ENCODE measurements at regions not wholly inside any gene's neighbourhood (a gene's known extent, or its start where the extent isn't known, plus 50 kb on each side); places are given as distances from the start of the nearest gene placed in this dataset.

DNA sequence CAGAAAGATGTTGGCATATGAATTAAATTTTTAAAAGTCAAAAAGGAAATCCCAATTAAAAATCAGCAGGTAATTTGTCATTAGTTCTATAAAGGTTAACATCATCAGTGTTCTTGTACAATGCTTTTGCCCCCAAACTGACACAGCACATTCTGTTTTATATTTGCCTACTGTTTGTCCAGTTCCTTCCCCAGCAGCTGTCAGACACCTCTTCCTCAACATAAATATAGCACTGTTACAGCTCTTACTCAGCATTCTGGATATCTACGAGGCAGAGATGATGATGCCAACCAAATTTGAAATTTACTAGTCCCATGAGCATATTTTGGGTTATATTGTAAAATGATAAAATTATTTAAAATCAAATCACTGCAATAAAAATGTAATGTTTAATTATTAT lies 124.6 kb downstream of the SINHCAF start:
- Histone ChIP-seq H3K4me3 (no peak overlapping the region), H3K4me1 (no peaks in the 10 kb centered on the region), H3K27me3 (no peaks in the 10 kb centered on the region), H3K27ac (no peak overlapping the region), H3K9me3 (no peaks in the 10 kb centered on the region), H3K36me3 (no peaks in the 10 kb centered on the region)
- DNase-seq (ENCODE audit: low spot score in 2 of 2), result no peak
- intact Hi-C loops (cut with DNase I), result no loop called here
- TF ChIP-seq, protein P1, sequence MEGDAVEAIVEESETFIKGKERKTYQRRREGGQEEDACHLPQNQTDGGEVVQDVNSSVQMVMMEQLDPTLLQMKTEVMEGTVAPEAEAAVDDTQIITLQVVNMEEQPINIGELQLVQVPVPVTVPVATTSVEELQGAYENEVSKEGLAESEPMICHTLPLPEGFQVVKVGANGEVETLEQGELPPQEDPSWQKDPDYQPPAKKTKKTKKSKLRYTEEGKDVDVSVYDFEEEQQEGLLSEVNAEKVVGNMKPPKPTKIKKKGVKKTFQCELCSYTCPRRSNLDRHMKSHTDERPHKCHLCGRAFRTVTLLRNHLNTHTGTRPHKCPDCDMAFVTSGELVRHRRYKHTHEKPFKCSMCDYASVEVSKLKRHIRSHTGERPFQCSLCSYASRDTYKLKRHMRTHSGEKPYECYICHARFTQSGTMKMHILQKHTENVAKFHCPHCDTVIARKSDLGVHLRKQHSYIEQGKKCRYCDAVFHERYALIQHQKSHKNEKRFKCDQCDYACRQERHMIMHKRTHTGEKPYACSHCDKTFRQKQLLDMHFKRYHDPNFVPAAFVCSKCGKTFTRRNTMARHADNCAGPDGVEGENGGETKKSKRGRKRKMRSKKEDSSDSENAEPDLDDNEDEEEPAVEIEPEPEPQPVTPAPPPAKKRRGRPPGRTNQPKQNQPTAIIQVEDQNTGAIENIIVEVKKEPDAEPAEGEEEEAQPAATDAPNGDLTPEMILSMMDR (IDR thresholded peaks at IDR 0.05), result no peak

DNA sequence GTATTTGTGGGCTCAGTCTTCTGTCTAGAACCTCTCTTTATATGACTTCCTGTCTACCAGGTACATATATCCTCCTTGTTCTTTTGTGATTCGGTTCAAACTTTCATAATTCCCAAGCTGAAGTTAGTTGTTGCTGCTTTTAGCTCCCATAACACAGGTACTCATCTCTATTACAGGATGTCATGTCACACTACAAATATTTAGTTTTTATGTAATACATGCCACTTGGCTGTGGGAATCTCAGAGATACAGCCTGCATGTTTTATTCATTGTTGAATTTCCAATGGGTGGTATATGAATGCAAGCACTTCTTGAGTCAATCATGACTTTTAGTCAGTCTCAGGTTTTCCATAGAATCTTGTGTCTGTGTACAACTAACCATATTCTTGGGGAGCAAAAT lies 122.7 kb downstream of the SINHCAF start:
- no peak overlapping the region for H3K4me3 ChIP-seq
- DNase-seq (ENCODE audit: low spot score in 2 of 2), result no peak
- TF ChIP-seq, protein P1 (IDR thresholded peaks at IDR 0.05), result no peak
- no peaks in the 10 kb centered on the region for H3K36me3 ChIP-seq
- intact Hi-C loops (cut with DNase I), result no loop called here
- H3K27me3 ChIP-seq, result no peaks in the 10 kb centered on the region
- H3K27ac ChIP-seq, result no peak overlapping the region
- H3K9me3 ChIP-seq, result no peaks in the 10 kb centered on the region
- H3K4me1 ChIP-seq, result no peaks in the 10 kb centered on the region

DNA sequence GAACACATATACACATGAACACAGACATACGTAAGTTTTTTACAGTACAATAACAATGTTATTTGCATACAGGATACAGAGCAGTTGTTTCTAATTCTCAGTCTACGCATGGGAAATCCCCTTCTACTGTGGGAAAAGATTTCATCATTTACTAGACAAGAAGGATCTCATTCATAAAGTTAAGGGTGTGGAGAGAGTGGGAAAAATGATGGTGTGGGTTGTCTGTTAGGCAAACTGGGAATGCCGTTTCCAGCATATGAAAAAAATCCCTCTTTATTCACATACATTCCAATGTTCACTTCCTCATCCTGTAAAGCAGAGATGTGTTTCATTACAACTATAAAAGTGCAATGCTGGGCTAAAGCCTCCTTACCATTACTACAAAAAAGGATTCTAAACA lies 120.9 kb downstream of the SINHCAF start:
- no peak overlapping the region for H3K4me3 ChIP-seq
- H3K27me3 ChIP-seq, result no peaks in the 10 kb centered on the region
- no peaks in the 10 kb centered on the region for H3K4me1 ChIP-seq
- H3K36me3 ChIP-seq, result no peaks in the 10 kb centered on the region
- TF ChIP-seq, protein P1 (IDR thresholded peaks at IDR 0.05), result no peak
- intact Hi-C loops (cut with DNase I), result no loop called here
- no peak for DNase-seq (ENCODE audit: low spot score in 2 of 2)
- H3K27ac ChIP-seq, result no peak overlapping the region
- no peaks in the 10 kb centered on the region for H3K9me3 ChIP-seq

DNA sequence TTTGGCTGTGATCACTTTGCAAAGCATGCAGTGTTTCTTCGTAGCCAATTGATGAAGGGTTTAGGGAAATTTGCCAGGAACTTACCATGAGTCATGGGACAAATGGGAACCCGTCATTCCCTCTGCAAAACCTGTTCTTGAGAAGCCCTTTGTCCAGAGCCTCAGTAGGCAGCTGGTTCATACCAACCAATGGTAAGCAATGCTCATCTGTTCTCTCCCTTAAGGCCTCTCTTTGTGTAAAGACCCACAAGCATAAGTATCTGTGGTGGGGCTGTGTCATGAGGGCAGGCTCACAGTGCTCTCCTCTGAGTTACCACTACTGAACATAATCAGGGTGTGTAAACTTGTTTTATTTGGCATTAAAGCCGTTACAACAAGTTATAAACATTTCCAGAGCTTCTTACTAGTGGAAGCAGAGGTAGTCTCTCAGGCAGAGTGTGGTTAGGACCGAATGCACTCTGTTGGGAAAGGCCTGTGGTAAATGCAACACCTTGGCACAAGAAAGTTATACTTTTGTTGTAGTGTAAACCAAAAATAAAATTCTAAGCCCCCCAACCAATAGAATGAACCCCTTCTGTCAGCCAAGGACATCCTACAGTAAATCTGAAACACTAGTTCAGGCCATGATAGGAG lies 119.8 kb downstream of the SINHCAF start:
- TF ChIP-seq, protein P1 (IDR thresholded peaks at IDR 0.05), result no peak

DNA sequence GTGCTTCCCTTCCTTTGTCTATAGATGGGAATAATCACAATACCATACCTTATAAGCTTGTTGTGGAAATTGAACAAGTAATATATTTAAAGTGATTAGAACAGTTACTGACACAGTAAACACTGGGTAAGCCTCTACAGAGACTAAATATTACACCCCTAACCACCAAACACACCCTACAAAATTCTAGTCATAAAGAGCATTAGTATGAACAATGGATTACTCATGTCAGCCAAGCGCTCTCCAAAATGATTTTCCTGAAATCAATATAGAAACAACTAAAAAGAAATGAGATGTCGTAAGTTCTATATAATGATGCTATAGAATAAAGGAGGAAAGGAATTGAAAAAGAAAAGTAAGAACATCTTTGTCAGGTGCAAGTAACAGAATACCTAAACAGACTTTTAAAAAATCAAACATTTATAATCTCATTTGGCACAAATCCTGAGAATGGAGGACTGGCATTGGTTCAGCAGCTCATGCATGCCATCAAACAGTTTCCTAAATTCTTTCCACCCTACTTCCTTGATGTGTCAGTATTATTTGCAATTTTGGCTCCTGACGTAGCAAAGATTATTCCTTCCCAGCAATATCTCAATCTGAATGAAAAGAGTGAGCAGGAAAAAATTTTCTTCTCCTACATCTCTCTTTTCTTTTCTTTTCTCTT lies 118.0 kb downstream of the SINHCAF start:
- Histone ChIP-seq H3K9me3 (no peaks in the 10 kb centered on the region), H3K27me3 (no peaks in the 10 kb centered on the region), H3K4me3 (no peak overlapping the region), H3K36me3 (no peaks in the 10 kb centered on the region), H3K27ac (no peak overlapping the region), H3K4me1 (no peaks in the 10 kb centered on the region)
- intact Hi-C loops (cut with DNase I), result no loop called here
- DNase-seq (ENCODE audit: low spot score in 2 of 2), result no peak
- TF ChIP-seq, protein P1 (IDR thresholded peaks at IDR 0.05), result no peak

More for the DNA sequence above, 119.8 kb downstream of the SINHCAF start:
- no peak for DNase-seq (ENCODE audit: low spot score in 2 of 2)
- H3K27me3 ChIP-seq, result no peaks in the 10 kb centered on the region
- no peaks in the 10 kb centered on the region for H3K9me3 ChIP-seq
- H3K36me3 ChIP-seq, result no peaks in the 10 kb centered on the region
- no peak overlapping the region for H3K27ac ChIP-seq
- H3K4me3 ChIP-seq, result no peak overlapping the region
- no peaks in the 10 kb centered on the region for H3K4me1 ChIP-seq
- intact Hi-C loops (cut with DNase I), result no loop called here
